ENCODE measurements at regions not wholly inside any gene's neighbourhood (a gene's known extent, or its start where the extent isn't known, plus 50 kb on each side); places are given as distances from the start of the nearest gene placed in this dataset.

- Histone ChIP-seq H2BK12ac (ENCODE audit: low read depth, low read length) (no peak overlapping the region), H3K9me3 (ENCODE audit: insufficient read depth in 2 of 2, low read depth in 1 of 2, low read length in 1 of 2) (no peaks in the 10 kb centered on the region), H3K23me2 (ENCODE audit: low read depth, low read length) (no peaks in the 10 kb centered on the region), H3K4me3 (ENCODE audit: extremely low read depth in 1 of 4, insufficient read depth in 2 of 4, low read depth in 3 of 4, low read length in 4 of 4) (no peak overlapping the region), H3K4ac (replicated peaks; ENCODE audit: insufficient read length, low read depth, low read length) (no peak overlapping the region), H2BK20ac (ENCODE audit: low read length) (no peak overlapping the region), H3K27me3 (replicated peaks in 1 of 4; ENCODE audit: control insufficient read depth in 3 of 4, extremely low read depth in 1 of 4, insufficient read depth in 3 of 4, low read length in 3 of 4) (no peaks in the 10 kb centered on the region), H3K79me2 (ENCODE audit: control insufficient read depth in 1 of 2, insufficient read depth in 2 of 2, low read length in 2 of 2) (no peaks in the 10 kb centered on the region), H3K79me1 (ENCODE audit: low read depth, low read length) (no peaks in the 10 kb centered on the region), H4K91ac (replicated peaks; ENCODE audit: insufficient read length, low read length) (no peak overlapping the region), H2AK5ac (ENCODE audit: low read depth, low read length) (no peak overlapping the region), H4K8ac (ENCODE audit: extremely low read depth, insufficient read depth, low read length) (no peak overlapping the region), H3K18ac (ENCODE audit: extremely low read depth, low read length) (no peak overlapping the region), H2BK15ac (ENCODE audit: low read length) (no peak overlapping the region), H2AFZ (ENCODE audit: low read length) (0 out of 2 replicates have a peak overlapping the region, but pooled peaks have one; percentile 54), H3K9ac (replicated peaks in 1 of 4; ENCODE audit: extremely low read depth in 1 of 4, low read depth in 3 of 4, low read length in 3 of 4) (no peak overlapping the region), H3K27ac (ENCODE audit: low read depth, low read length) (no peak overlapping the region), H3K14ac (ENCODE audit: insufficient read length) (no peak overlapping the region), H3K36me3 (ENCODE audit: control insufficient read depth in 2 of 4, insufficient read depth in 4 of 4, low read length in 3 of 4) (no peaks in the 10 kb centered on the region), H3K56ac (replicated peaks; ENCODE audit: insufficient read length, low read depth, low read length) (no peak overlapping the region), H2BK120ac (replicated peaks; ENCODE audit: low read depth, low read length) (no peak overlapping the region), H3K23ac (ENCODE audit: insufficient read length) (no peak overlapping the region), H3K4me2 (ENCODE audit: insufficient read depth in 1 of 2, low read depth in 2 of 2, low read length in 2 of 2) (no peak overlapping the region), H2BK5ac (ENCODE audit: low read depth, low read length) (no peak overlapping the region), H4K20me1 (replicated peaks in 1 of 2; ENCODE audit: control insufficient read depth in 1 of 2, insufficient read depth in 2 of 2, low read length in 2 of 2) (no peaks in the 10 kb centered on the region), H4K5ac (ENCODE audit: insufficient read length, low read depth, low read length) (no peak overlapping the region), H3K4me1 (replicated peaks in 1 of 4; ENCODE audit: control insufficient read depth in 3 of 4, insufficient read depth in 4 of 4, low read length in 3 of 4) (no peaks in the 10 kb centered on the region)
- FAIRE-seq, result no peak
- POLR2A ChIA-PET (ENCODE audit: partially characterized antibody), result no interaction called here
- DNase-seq (ENCODE audit: low read depth in 1 of 2, low spot score in 2 of 2), result no peak
- WGBS, 2 experiments (ENCODE audit: extremely low coverage in 1 of 2, insufficient coverage in 1 of 2, insufficient read length in 1 of 2, insufficient replicate concordance in 2 of 2, low coverage in 1 of 2, low lambda C conversion rate in 2 of 2, missing lambda C conversion rate in 1 of 2), result 78% methylated on average over 4 of the region's 4 CpGs; no CpG with 5 or more reads in 1 of the 2 experiments
- CTCF ChIA-PET (ENCODE audit: partially characterized antibody), result interaction anchor here (1.0 to 1.2 kb wide), 2 partner anchors 10 to 172 kb away, joined by 3 read pairs; no protein-coding TSS in a partner anchor
- TF ChIP-seq JUN (IDR thresholded peaks at IDR 0.05; ENCODE audit: low read depth, low read length) (no peak), KDM1A (IDR thresholded peaks at IDR 0.05; ENCODE audit: borderline replicate concordance, low read length) (no peak), TCF12 (IDR thresholded peaks at IDR 0.05; ENCODE audit: low read depth, low read length) (no peak), NRF1 (IDR thresholded peaks at IDR 0.05; ENCODE audit: low read depth, low read length) (no peak), HDAC6 (IDR thresholded peaks at IDR 0.05; ENCODE audit: low read depth, low read length) (no peak), GABPA (IDR thresholded peaks at IDR 0.05; ENCODE audit: borderline replicate concordance, insufficient read depth, low read length) (no peak), BACH1 (IDR thresholded peaks at IDR 0.05; ENCODE audit: low read length) (no peak), POLR2AphosphoS5 (IDR thresholded peaks at IDR 0.05; ENCODE audit: low read depth, low read length) (no peak), USF2 (IDR thresholded peaks at IDR 0.05; ENCODE audit: low read length) (no peak), SP2 (IDR thresholded peaks at IDR 0.05; ENCODE audit: low read length) (no peak), KDM4A (IDR thresholded peaks at IDR 0.05; ENCODE audit: low read depth, low read length, severe bottlenecking) (no peak), SUZ12 (IDR thresholded peaks at IDR 0.05; ENCODE audit: low read length) (no peak), CTBP2 (IDR thresholded peaks at IDR 0.05; ENCODE audit: borderline replicate concordance, insufficient read depth, insufficient read length, low read length) (no peak), GTF2F1 (IDR thresholded peaks at IDR 0.05; ENCODE audit: borderline replicate concordance, low read depth, low read length) (no peak)
Observed at GRCh38 chr6:96458771-96459170, 62.8 kb upstream of the UFL1 start.
